ENCODE measurements at regions not wholly inside any gene's neighbourhood (a gene's known extent, or its start where the extent isn't known, plus 50 kb on each side); places are given as distances from the start of the nearest gene placed in this dataset.
A peak's percentile ranks its signal among the peaks of the same experiment; 100 is the strongest.

DNA sequence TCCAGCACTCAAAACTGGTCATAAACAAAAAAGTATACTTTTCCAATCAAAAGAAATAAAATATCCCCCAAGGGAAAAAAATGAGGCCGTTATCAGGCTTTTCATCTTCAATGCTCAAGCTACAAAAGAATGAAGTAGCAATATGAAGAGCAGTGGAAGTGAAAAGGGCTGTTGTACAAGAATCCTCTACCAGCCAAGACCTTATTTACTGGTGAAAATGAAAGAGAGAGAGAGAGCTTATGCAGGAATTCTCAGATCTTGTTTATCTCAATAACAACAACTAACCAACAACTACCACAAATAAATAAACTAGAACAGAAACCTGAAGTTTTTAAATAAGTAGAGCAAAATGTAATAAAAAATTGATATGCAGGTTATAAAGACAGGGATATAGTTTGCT is 400.6 kb downstream of the HDGFL1 start:
- intact Hi-C loops (cut with DNase I) = no loop called here
- H3K36me3 ChIP-seq = no peaks in the 10 kb centered on the region
- DNase-seq (no peak), ATAC-seq (no peak)
- H3K9me3 ChIP-seq = no peaks in the 10 kb centered on the region
- H3K4me1 ChIP-seq = no peaks in the 10 kb centered on the region
- WGBS, 4 donors = 86 to 95% (median 89%) methylated on average over 1 of the region's 1 CpG
- no peak for TF ChIP-seq POLR2A (IDR thresholded peaks at IDR 0.05)
- TF ChIP-seq, protein P1, sequence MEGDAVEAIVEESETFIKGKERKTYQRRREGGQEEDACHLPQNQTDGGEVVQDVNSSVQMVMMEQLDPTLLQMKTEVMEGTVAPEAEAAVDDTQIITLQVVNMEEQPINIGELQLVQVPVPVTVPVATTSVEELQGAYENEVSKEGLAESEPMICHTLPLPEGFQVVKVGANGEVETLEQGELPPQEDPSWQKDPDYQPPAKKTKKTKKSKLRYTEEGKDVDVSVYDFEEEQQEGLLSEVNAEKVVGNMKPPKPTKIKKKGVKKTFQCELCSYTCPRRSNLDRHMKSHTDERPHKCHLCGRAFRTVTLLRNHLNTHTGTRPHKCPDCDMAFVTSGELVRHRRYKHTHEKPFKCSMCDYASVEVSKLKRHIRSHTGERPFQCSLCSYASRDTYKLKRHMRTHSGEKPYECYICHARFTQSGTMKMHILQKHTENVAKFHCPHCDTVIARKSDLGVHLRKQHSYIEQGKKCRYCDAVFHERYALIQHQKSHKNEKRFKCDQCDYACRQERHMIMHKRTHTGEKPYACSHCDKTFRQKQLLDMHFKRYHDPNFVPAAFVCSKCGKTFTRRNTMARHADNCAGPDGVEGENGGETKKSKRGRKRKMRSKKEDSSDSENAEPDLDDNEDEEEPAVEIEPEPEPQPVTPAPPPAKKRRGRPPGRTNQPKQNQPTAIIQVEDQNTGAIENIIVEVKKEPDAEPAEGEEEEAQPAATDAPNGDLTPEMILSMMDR (IDR thresholded peaks at IDR 0.05) = no peak
- no peaks in the 10 kb centered on the region for H3K27me3 ChIP-seq
- H3K27ac ChIP-seq = no peak overlapping the region
- H3K4me3 ChIP-seq = no peak overlapping the region

DNA sequence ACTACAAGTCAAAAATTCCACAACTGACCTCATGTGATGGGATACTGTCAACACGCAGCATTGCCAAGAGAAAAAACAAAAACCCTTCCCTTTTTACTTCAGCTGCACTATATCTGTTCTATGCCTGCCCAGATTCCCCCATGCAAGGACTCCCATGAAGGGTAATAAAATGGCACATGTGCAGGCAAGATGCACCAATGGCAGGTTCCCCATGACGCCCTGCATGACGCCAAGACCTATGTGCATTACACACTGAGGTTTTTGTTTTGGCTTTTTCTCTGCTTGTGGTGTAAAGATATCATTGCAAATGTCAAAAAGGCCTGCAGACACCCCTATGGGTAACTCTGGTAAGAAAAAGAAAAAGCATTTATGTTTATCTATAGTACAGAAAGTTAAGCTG is 403.4 kb downstream of the HDGFL1 start:
- ATAC-seq (no peak), DNase-seq (no peak)
- intact Hi-C loops (cut with DNase I) = no loop called here
- Histone ChIP-seq H3K27ac (no peak overlapping the region), H3K9me3 (no peaks in the 10 kb centered on the region), H3K4me3 (no peak overlapping the region), H3K27me3 (no peaks in the 10 kb centered on the region), H3K36me3 (no peaks in the 10 kb centered on the region), H3K4me1 (no peaks in the 10 kb centered on the region)
- 87 to 92% (median 90%) methylated on average over 3 of the region's 3 CpGs for WGBS, 4 donors
- no peak for TF ChIP-seq POLR2A (IDR thresholded peaks at IDR 0.05)
- TF ChIP-seq, protein P1 (IDR thresholded peaks at IDR 0.05) = no peak

DNA sequence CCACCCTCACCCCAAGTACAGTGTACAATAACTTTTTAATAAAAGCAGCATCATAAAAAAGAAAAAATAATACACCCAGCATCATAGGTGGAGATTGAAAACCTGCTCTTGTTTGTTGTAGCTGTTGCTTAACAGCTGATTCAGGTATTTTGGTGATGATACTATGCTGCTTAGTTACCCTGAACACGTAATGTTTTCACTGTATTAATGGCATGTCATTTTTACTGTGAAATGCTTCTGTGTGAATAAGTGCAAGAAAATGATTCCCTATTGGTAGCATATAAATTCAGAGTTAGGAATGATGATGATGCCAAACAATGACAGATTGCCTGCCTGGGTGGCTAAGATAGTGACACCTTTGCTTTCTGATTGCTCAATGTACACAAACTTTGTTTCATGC is 405.7 kb downstream of the HDGFL1 start:
- Histone ChIP-seq H3K36me3 (no peaks in the 10 kb centered on the region), H3K27me3 (no peaks in the 10 kb centered on the region), H3K27ac (no peak overlapping the region), H3K4me1 (no peaks in the 10 kb centered on the region), H3K9me3 (no peaks in the 10 kb centered on the region), H3K4me3 (no peak overlapping the region)
- WGBS, 4 donors = 0 to 100% (median 52%) methylated on average over 1 of the region's 1 CpG
- DNase-seq = no peak
- intact Hi-C loops (cut with DNase I) = no loop called here
- no peak for ATAC-seq
- TF ChIP-seq POLR2A (IDR thresholded peaks at IDR 0.05) = no peak
- TF ChIP-seq, protein P1 (IDR thresholded peaks at IDR 0.05) = no peak

DNA sequence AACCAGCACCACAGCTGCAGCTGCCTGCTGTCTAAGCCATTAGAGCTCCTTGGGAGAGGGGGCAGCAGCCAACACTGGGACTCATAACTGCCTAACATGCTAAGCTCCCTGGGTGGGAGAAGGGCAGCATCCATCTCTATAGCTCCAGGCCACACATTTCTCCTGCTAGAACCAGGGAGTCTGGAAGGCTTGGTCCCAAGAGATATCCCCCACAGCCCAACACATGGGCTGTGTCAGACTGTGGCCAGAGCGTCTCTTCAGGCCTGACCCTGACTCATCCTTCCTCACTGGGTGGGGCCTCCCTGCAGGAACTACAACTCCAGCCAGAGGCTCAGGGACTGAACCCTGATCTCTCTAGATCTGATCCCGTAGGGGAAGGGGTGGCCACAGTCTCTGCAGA is 411.1 kb downstream of the HDGFL1 start:
- DNase-seq = peak in 1 of 5 donors; percentile 6
- intact Hi-C loops (cut with DNase I) = no loop called here
- H3K4me1 ChIP-seq = no peaks in the 10 kb centered on the region
- no peak for ATAC-seq
- 75 to 83% (median 80%) methylated on average over 1 to 2 of the region's 2 CpGs; no CpG with 5 or more reads in 1 of the 4 donors for WGBS, 4 donors
- H3K27ac ChIP-seq = no peak overlapping the region
- no peaks in the 10 kb centered on the region for H3K36me3 ChIP-seq
- H3K27me3 ChIP-seq = no peaks in the 10 kb centered on the region
- H3K9me3 ChIP-seq = peaks cover 0 to 18% (median 0%) of the 10 kb centered on the region in 12 donors
- no peak overlapping the region for H3K4me3 ChIP-seq
- TF ChIP-seq, protein P1 (IDR thresholded peaks at IDR 0.05) = no peak
- no peak for TF ChIP-seq POLR2A (IDR thresholded peaks at IDR 0.05)
